ENCODE measurements at regions not wholly inside any gene's neighbourhood (a gene's known extent, or its start where the extent isn't known, plus 50 kb on each side); places are given as distances from the start of the nearest gene placed in this dataset.

GRCh38 chr3:127394031-127394430, 106.2 kb upstream of the PRR20G start:
- no peak for TF ChIP-seq EP300 (IDR thresholded peaks at IDR 0.05)
- no peak for TF ChIP-seq CTCF (IDR thresholded peaks at IDR 0.05)

All from gastroesophageal sphincter (tissue), 3 donors.